ENCODE measurements at regions not wholly inside any gene's neighbourhood (a gene's known extent, or its start where the extent isn't known, plus 50 kb on each side); places are given as distances from the start of the nearest gene placed in this dataset.

- TF ChIP-seq CTCF (IDR thresholded peaks at IDR 0.05; ENCODE audit: low read depth, low read length, missing control alignments): no peak
- DNase-seq (ENCODE audit: low read depth): no peak
- no peak overlapping the region for H3K4me3 ChIP-seq (ENCODE audit: low read depth, low read length)
- in situ Hi-C loops (cut with HindIII; ENCODE audit: low sequenced_read_pairs): no loop called here
Measured at GRCh38 chr10:33126742-33127141, 168.7 kb upstream of the ITGB1 start.

GRCh38 chr10:33125522-33126517 is 167.8 kb upstream of the ITGB1 start:
- in situ Hi-C loops (cut with HindIII; ENCODE audit: low sequenced_read_pairs): no loop called here
- TF ChIP-seq CTCF (IDR thresholded peaks at IDR 0.05; ENCODE audit: low read depth, low read length, missing control alignments): no peak
- H3K4me3 ChIP-seq (ENCODE audit: low read depth, low read length): no peak overlapping the region
- no peak for DNase-seq (ENCODE audit: low read depth)

DNA sequence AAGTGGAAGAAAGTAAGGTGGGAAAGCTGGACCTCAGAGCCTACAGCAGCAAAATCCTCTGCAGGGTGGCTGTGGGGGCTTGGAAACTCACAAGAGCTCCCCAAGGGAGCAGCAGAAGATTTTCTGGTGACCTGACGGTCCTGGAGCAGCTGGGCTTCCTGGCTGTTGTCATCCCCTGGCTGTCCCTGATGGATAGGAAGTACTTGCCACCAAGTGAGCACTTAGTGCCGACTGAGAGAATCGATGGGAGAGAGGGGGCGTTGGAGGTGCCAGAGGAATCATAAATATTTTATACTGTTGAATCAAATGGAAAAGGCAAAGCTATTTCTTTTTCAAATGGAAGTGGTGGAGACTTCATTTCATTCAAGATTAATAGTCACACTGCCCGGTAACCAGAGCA is 167.1 kb upstream of the ITGB1 start:
- TF ChIP-seq CTCF (IDR thresholded peaks at IDR 0.05; ENCODE audit: low read depth, low read length, missing control alignments): no peak
- in situ Hi-C loops (cut with HindIII; ENCODE audit: low sequenced_read_pairs): no loop called here
- no peak overlapping the region for H3K4me3 ChIP-seq (ENCODE audit: low read depth, low read length)
- no peak for DNase-seq (ENCODE audit: low read depth)

GRCh38 chr10:33123680-33124079 is 165.7 kb upstream of the ITGB1 start:
- no peak overlapping the region for H3K4me3 ChIP-seq (ENCODE audit: low read depth, low read length)
- TF ChIP-seq CTCF (IDR thresholded peaks at IDR 0.05; ENCODE audit: low read depth, low read length, missing control alignments): no peak
- DNase-seq (ENCODE audit: low read depth): no peak
- in situ Hi-C loops (cut with HindIII; ENCODE audit: low sequenced_read_pairs): no loop called here

DNA sequence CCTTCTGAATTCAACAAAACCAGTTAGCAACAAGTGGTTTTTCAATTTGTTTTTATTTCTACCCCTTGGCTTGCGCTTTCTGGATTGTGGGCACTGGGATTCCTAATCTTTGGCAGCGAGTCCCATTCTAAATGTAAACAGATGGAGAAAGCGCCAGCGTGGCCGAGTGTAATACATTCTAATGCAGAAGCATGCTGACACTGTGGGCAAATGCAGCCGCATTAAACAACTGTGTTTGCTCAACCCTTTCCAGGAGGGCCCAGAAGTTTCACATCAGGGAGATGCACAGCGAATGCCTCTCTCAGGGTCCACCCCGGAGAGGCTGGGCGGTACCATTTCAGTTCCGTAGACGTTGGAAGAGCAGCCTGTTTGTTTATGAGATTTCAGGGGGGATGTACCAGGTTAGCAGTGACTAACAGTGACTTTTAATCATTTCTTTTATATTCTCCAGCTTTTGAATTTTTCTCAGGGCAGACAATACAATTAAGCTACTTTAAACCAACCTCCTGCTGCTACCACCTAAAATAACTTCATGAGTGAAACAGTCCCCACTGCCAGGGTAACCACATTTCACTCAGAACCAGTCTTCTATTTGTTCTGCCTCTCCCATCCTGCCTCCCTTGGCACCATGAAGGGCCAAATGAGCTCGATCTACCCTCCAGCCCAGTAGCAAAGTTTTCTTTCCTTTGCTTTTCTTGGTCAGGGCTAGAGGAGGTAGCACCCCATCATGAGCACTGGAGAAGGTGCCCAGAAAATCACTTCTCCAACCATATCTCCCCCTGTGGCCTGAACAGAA is 164.2 kb upstream of the ITGB1 start:
- DNase-seq (ENCODE audit: low read depth): peak; percentile 99
- in situ Hi-C loops (cut with HindIII; ENCODE audit: low sequenced_read_pairs): no loop called here

More for the DNA sequence above, 164.2 kb upstream of the ITGB1 start:
- no peak for TF ChIP-seq CTCF (IDR thresholded peaks at IDR 0.05; ENCODE audit: low read depth, low read length, missing control alignments)
- no peak overlapping the region for H3K4me3 ChIP-seq (ENCODE audit: low read depth, low read length)
